Liver (tissue), 8 donors: ENCODE measurements at regions not wholly inside any gene's neighbourhood (a gene's known extent, or its start where the extent isn't known, plus 50 kb on each side); places are given as distances from the start of the nearest gene placed in this dataset.

Experiments used
- DNase-seq: peaks from one replicate; pipeline ENCODE4 v3.0.0-alpha.2; 2017; ENCODE audit warnings: low spot score
- H3K27ac ChIP-seq, 2 donors: one replicate each; pipeline ENCODE4 v1.7.0; 2013; ENCODE audit warnings: inconsistent platforms in 2 of 2, low read length in 2 of 2, control low read depth in 1 of 2, low read depth in 1 of 2, mild to moderate bottlenecking in 1 of 2
- H3K27me3 ChIP-seq, 4 donors: one replicate each; pipeline versions ENCODE4 v1.6.1 to v1.7.0; 2013; ENCODE audit warnings: low read length in 3 of 4, inconsistent platforms in 1 of 4, mild to moderate bottlenecking in 1 of 4, moderate library complexity in 1 of 4; ENCODE audit not compliant: control insufficient read depth in 4 of 4, insufficient read depth in 4 of 4
- H3K36me3 ChIP-seq, 4 donors: one replicate each; pipeline versions ENCODE4 v1.6.1 to v1.7.0; 2013; ENCODE audit warnings: low read length in 3 of 4, mild to moderate bottlenecking in 3 of 4, low read depth in 1 of 4, moderate library complexity in 1 of 4; ENCODE audit not compliant: control insufficient read depth in 4 of 4, insufficient read depth in 3 of 4
- H3K4me1 ChIP-seq, 4 donors: one replicate each; pipeline versions ENCODE4 v1.6.1 to v1.7.0; 2013; ENCODE audit warnings: low read length in 3 of 4, mild to moderate bottlenecking in 3 of 4, moderate library complexity in 1 of 4; ENCODE audit not compliant: control insufficient read depth in 4 of 4, insufficient read depth in 4 of 4
- H3K4me3 ChIP-seq, 3 donors: one replicate each; pipeline versions ENCODE4 v1.6.1 to v1.7.0; 2013; ENCODE audit warnings: low read length in 3 of 3, control low read depth in 1 of 3, low read depth in 1 of 3, mild to moderate bottlenecking in 1 of 3
- H3K9ac ChIP-seq, 2 donors: one replicate each; pipeline ENCODE4 v1.7.0; 2013; ENCODE audit warnings: low read length in 2 of 2, mild to moderate bottlenecking in 2 of 2, moderate library complexity in 2 of 2, control low read depth in 1 of 2, low read depth in 1 of 2
- H3K9me3 ChIP-seq, 4 donors: one replicate each; pipeline versions ENCODE4 v1.6.1 to v1.7.0; 2013; ENCODE audit warnings: low read length in 3 of 4; ENCODE audit not compliant: control insufficient read depth in 4 of 4
- ATF3 ChIP-seq: IDR thresholded peaks from 2 replicates; pipeline ENCODE4 v1.6.1; 2016; ENCODE audit warnings: antibody characterized with exemption
- CTCF ChIP-seq: fragments of 150-350 bp; IDR thresholded peaks from 2 replicates; pipeline ENCODE4 v1.5.1; 2017; ENCODE audit warnings: improper control_type of control experiment, low read depth, low read length; ENCODE audit not compliant: missing input control
- EGR1 ChIP-seq, 2 donors: IDR thresholded peaks; 2 replicates each; pipeline ENCODE4 v1.6.1; 2016 to 2018; ENCODE audit warnings: antibody characterized with exemption in 2 of 2, low read depth in 2 of 2
- FOXA1 ChIP-seq: IDR thresholded peaks from 2 replicates; pipeline ENCODE4 v1.6.1; 2016; ENCODE audit warnings: antibody characterized with exemption
- GABPA ChIP-seq, 2 donors: IDR thresholded peaks in 1 of 2; conservative IDR thresholded peaks in 1 of 2; 2 replicates each; pipeline ENCODE4 v1.6.1; 2016; ENCODE audit warnings: antibody characterized with exemption in 2 of 2, mild to moderate bottlenecking in 1 of 2, moderate library complexity in 1 of 2
- HNF4A ChIP-seq, 2 donors: conservative IDR thresholded peaks; 2 replicates each; pipeline ENCODE4 v1.6.1; 2016; ENCODE audit warnings: antibody characterized with exemption in 2 of 2, mild to moderate bottlenecking in 2 of 2
- HNF4G ChIP-seq: IDR thresholded peaks from 2 replicates; pipeline ENCODE4 v1.6.1; 2016; ENCODE audit warnings: antibody characterized with exemption
- MAX ChIP-seq: IDR thresholded peaks from 2 replicates; pipeline ENCODE4 v1.6.1; 2016; ENCODE audit warnings: antibody characterized with exemption
- NR2F2 ChIP-seq: IDR thresholded peaks from 2 replicates; pipeline ENCODE4 v1.6.1; 2016; ENCODE audit warnings: antibody characterized with exemption
- RAD21 ChIP-seq, 2 donors: IDR thresholded peaks; 2 replicates each; pipeline ENCODE4 v1.6.1; 2016; ENCODE audit warnings: antibody characterized with exemption in 2 of 2, mild to moderate bottlenecking in 2 of 2
- REST ChIP-seq: IDR thresholded peaks from 2 replicates; pipeline ENCODE4 v1.6.1; 2016; ENCODE audit warnings: antibody characterized with exemption, mild to moderate bottlenecking
- SP1 ChIP-seq: IDR thresholded peaks from 2 replicates; pipeline ENCODE4 v1.6.1; 2018; ENCODE audit warnings: antibody characterized with exemption, mild to moderate bottlenecking
- TAF1 ChIP-seq: conservative IDR thresholded peaks from 2 replicates; pipeline ENCODE4 v1.6.1; 2016; ENCODE audit warnings: antibody characterized with exemption, mild to moderate bottlenecking
- ZBTB33 ChIP-seq: IDR thresholded peaks from 2 replicates; pipeline ENCODE4 v1.6.1; 2016; ENCODE audit warnings: antibody characterized with exemption
- WGBS: extraction: QIAGEN DNeasy Blood & Tissue Kit; methylation state at CpG from one replicate; pipeline ENCODE4 v1.1.7; 2013; 5-methylcytosine and 5-hydroxymethylcytosine counted together
- donor health status: healthy.
- donor health status: healthy.
- donor health status: healthy.
- donor health status: healthy.
- donor health status: healthy.

- Histone ChIP-seq H3K9me3 (no peaks in the 10 kb centered on the region), H3K36me3 (no peaks in the 10 kb centered on the region), H3K27me3 (no peaks in the 10 kb centered on the region), H3K4me3 (no peak overlapping the region), H3K4me1 (no peaks in the 10 kb centered on the region), H3K27ac (no peak overlapping the region), H3K9ac (no peak overlapping the region)
- DNase-seq, result no peak
- 43% methylated on average over 1 of the region's 1 CpG for WGBS
- TF ChIP-seq NR2F2, result no peak
- TF ChIP-seq ATF3, result no peak
- TF ChIP-seq EGR1 (IDR thresholded peaks at IDR 0.05; ENCODE audit: low read depth in 2 of 2), result no peak
- no peak for TF ChIP-seq ZBTB33
- no peak for TF ChIP-seq HNF4A (conservative IDR thresholded peaks at IDR 0.05)
- no peak for TF ChIP-seq TAF1
- no peak for TF ChIP-seq FOXA1
- TF ChIP-seq MAX, result no peak
- TF ChIP-seq HNF4G, result no peak
- no peak for TF ChIP-seq RAD21 (IDR thresholded peaks at IDR 0.05)
- TF ChIP-seq REST, result no peak
Measured at GRCh38 chr4:117385526-117385925, 300.1 kb upstream of the TRAM1L1 start.

- no peaks in the 10 kb centered on the region for H3K27me3 ChIP-seq
- H3K4me1 ChIP-seq, result no peaks in the 10 kb centered on the region
- no peak overlapping the region for H3K27ac ChIP-seq
- no peaks in the 10 kb centered on the region for H3K9me3 ChIP-seq
- DNase-seq, result no peak
- H3K4me3 ChIP-seq, result no peak overlapping the region
- no peak overlapping the region for H3K9ac ChIP-seq
- WGBS, result 79% methylated on average over 2 of the region's 2 CpGs
- TF ChIP-seq HNF4A (conservative IDR thresholded peaks at IDR 0.05) (no peak), ATF3 (no peak), FOXA1 (no peak), RAD21 (IDR thresholded peaks at IDR 0.05) (no peak), SP1 (no peak), GABPA (IDR thresholded peaks at IDR 0.05 in 1 of 2, conservative IDR thresholded peaks at IDR 0.05 in 1 of 2) (no peak), CTCF (no peak)
- H3K36me3 ChIP-seq, result no peaks in the 10 kb centered on the region
Measured at GRCh38 chr4:117387072-117387471, 301.7 kb upstream of the TRAM1L1 start.
